ENCODE measurements at regions not wholly inside any gene's neighbourhood (a gene's known extent, or its start where the extent isn't known, plus 50 kb on each side); places are given as distances from the start of the nearest gene placed in this dataset.

GRCh38 chr11:121930004-121930965 is 185.7 kb downstream of the BLID start:
- no peak overlapping the region for H3K27ac Mint-ChIP-seq (ENCODE audit: unreplicated experiment)
- no peak overlapping the region for H3K4me3 Mint-ChIP-seq (ENCODE audit: unreplicated experiment)
- peaks cover 3% of the 10 kb centered on the region for H3K27me3 Mint-ChIP-seq (ENCODE audit: unreplicated experiment)
- H3K36me3 Mint-ChIP-seq (ENCODE audit: unreplicated experiment), result no peaks in the 10 kb centered on the region
- TF ChIP-seq CTCF (IDR thresholded peaks at IDR 0.05; ENCODE audit: partially characterized antibody, unreplicated experiment), result no peak
- DNase-seq, result no peak
- H3K9me3 Mint-ChIP-seq (ENCODE audit: unreplicated experiment), result peaks cover 2% of the 10 kb centered on the region
- H3K4me1 Mint-ChIP-seq (ENCODE audit: low read depth, unreplicated experiment), result no peaks in the 10 kb centered on the region

GRCh38 chr11:121929581-121929980 is 186.4 kb downstream of the BLID start:
- Mint-ChIP-seq H3K9me3 (ENCODE audit: unreplicated experiment) (peaks cover 2% of the 10 kb centered on the region), H3K4me1 (ENCODE audit: low read depth, unreplicated experiment) (no peaks in the 10 kb centered on the region)

GRCh38 chr11:121928597-121929580 is 187.1 kb downstream of the BLID start:
- H3K27ac Mint-ChIP-seq (ENCODE audit: unreplicated experiment), result no peak overlapping the region
- no peak for DNase-seq
- no peak for TF ChIP-seq CTCF (IDR thresholded peaks at IDR 0.05; ENCODE audit: partially characterized antibody, unreplicated experiment)
- peaks cover 3% of the 10 kb centered on the region for H3K27me3 Mint-ChIP-seq (ENCODE audit: unreplicated experiment)
- no peaks in the 10 kb centered on the region for H3K4me1 Mint-ChIP-seq (ENCODE audit: low read depth, unreplicated experiment)
- no peak overlapping the region for H3K4me3 Mint-ChIP-seq (ENCODE audit: unreplicated experiment)
- no peaks in the 10 kb centered on the region for H3K36me3 Mint-ChIP-seq (ENCODE audit: unreplicated experiment)
- H3K9me3 Mint-ChIP-seq (ENCODE audit: unreplicated experiment), result peaks cover 2% of the 10 kb centered on the region

More at GRCh38 chr11:121929581-121929980, 186.4 kb downstream of the BLID start:
- H3K36me3 Mint-ChIP-seq (ENCODE audit: unreplicated experiment), result no peaks in the 10 kb centered on the region
- no peak for TF ChIP-seq CTCF (IDR thresholded peaks at IDR 0.05; ENCODE audit: partially characterized antibody, unreplicated experiment)
- no peak overlapping the region for H3K4me3 Mint-ChIP-seq (ENCODE audit: unreplicated experiment)
- peaks cover 3% of the 10 kb centered on the region for H3K27me3 Mint-ChIP-seq (ENCODE audit: unreplicated experiment)
- no peak overlapping the region for H3K27ac Mint-ChIP-seq (ENCODE audit: unreplicated experiment)
- DNase-seq, result no peak

GRCh38 chr11:121927789-121928188 is 188.2 kb downstream of the BLID start:
- Mint-ChIP-seq H3K4me1 (ENCODE audit: low read depth, unreplicated experiment) (no peaks in the 10 kb centered on the region), H3K9me3 (ENCODE audit: unreplicated experiment) (peaks cover 2% of the 10 kb centered on the region), H3K27me3 (ENCODE audit: unreplicated experiment) (peaks cover 3% of the 10 kb centered on the region), H3K36me3 (ENCODE audit: unreplicated experiment) (no peaks in the 10 kb centered on the region), H3K4me3 (ENCODE audit: unreplicated experiment) (no peak overlapping the region), H3K27ac (ENCODE audit: unreplicated experiment) (no peak overlapping the region)
- TF ChIP-seq CTCF (IDR thresholded peaks at IDR 0.05; ENCODE audit: partially characterized antibody, unreplicated experiment), result no peak
- no peak for DNase-seq
